ENCODE measurements at regions not wholly inside any gene's neighbourhood (a gene's known extent, or its start where the extent isn't known, plus 50 kb on each side); places are given as distances from the start of the nearest gene placed in this dataset.
"Not testable (repeated sequence)": the region's sequence is repeated elsewhere in the genome, so short reads cannot be mapped to it uniquely, and the experiment has no call there.

- no peak for DNase-seq (ENCODE audit: low read depth in 2 of 2)
These were observed 1017.6 kb downstream of the TYW1 start for GRCh38 chr7:68014031-68014736.

GRCh38 chr7:68015122-68015977 is 1018.7 kb downstream of the TYW1 start:
- no peak for DNase-seq (ENCODE audit: low read depth in 2 of 2)

- DNase-seq (ENCODE audit: low read depth in 2 of 2): no peak
These were observed 1019.4 kb downstream of the TYW1 start for GRCh38 chr7:68015978-68016532.

- no peak for DNase-seq (ENCODE audit: low read depth in 2 of 2)
These were observed 1023.5 kb downstream of the TYW1 start for GRCh38 chr7:68020102-68020501.

GRCh38 chr7:68025369-68025768 is 1028.7 kb downstream of the TYW1 start:
- DNase-seq (ENCODE audit: low read depth in 2 of 2): no peak

GRCh38 chr7:68030530-68030929 is 1033.9 kb downstream of the TYW1 start:
- DNase-seq (ENCODE audit: low read depth in 2 of 2): no peak

- DNase-seq (ENCODE audit: low read depth in 2 of 2): no peak
These were observed 1034.7 kb downstream of the TYW1 start for GRCh38 chr7:68031180-68031943.

- DNase-seq (ENCODE audit: low read depth in 2 of 2): no peak
These were observed 1042.1 kb downstream of the TYW1 start for GRCh38 chr7:68038621-68039314.

- no peak for DNase-seq (ENCODE audit: low read depth in 2 of 2)
These were observed 1044.9 kb downstream of the TYW1 start for GRCh38 chr7:68041554-68041953.

- no peak for DNase-seq (ENCODE audit: low read depth in 2 of 2)
These were observed 1046.9 kb downstream of the TYW1 start for GRCh38 chr7:68043546-68043945.

- no peak for DNase-seq (ENCODE audit: low read depth in 2 of 2)
These were observed 1054.0 kb downstream of the TYW1 start for GRCh38 chr7:68050627-68051026.

- no peak for DNase-seq (ENCODE audit: low read depth in 2 of 2)
These were observed 1061.4 kb downstream of the TYW1 start for GRCh38 chr7:68058014-68058413.

GRCh38 chr7:68063171-68063570 is 1066.5 kb downstream of the TYW1 start:
- DNase-seq (ENCODE audit: low read depth in 2 of 2): no peak

GRCh38 chr7:68065581-68065980 is 1068.9 kb downstream of the TYW1 start:
- DNase-seq (ENCODE audit: low read depth in 2 of 2): no peak

GRCh38 chr7:68067845-68068244 is 1071.2 kb downstream of the TYW1 start:
- no peak for DNase-seq (ENCODE audit: low read depth in 2 of 2)

GRCh38 chr7:68070992-68071391 is 1074.4 kb downstream of the TYW1 start:
- no peak for DNase-seq (ENCODE audit: low read depth in 2 of 2)

- no peak for DNase-seq (ENCODE audit: low read depth in 2 of 2)
These were observed 1077.1 kb downstream of the TYW1 start for GRCh38 chr7:68073701-68074100.

GRCh38 chr7:68074242-68074641 is 1077.6 kb downstream of the TYW1 start:
- DNase-seq (ENCODE audit: low read depth in 2 of 2): no peak

- no peak for DNase-seq (ENCODE audit: low read depth in 2 of 2)
These were observed 1081.6 kb downstream of the TYW1 start for GRCh38 chr7:68078157-68078710.

- DNase-seq (ENCODE audit: low read depth in 2 of 2): not testable (repeated sequence)
These were observed 1085.7 kb downstream of the TYW1 start for GRCh38 chr7:68082066-68082960.

All from stimulated activated CD4-positive, alpha-beta T cell treated with anti-CD3 and anti-CD28 coated beads, Interleukin-15, amount 100 ng/mL, for 48 hours (primary cell).